ENCODE measurements at regions not wholly inside any gene's neighbourhood (a gene's known extent, or its start where the extent isn't known, plus 50 kb on each side); places are given as distances from the start of the nearest gene placed in this dataset.
A peak's percentile ranks its signal among the peaks of the same experiment; 100 is the strongest.

- no peak for DNase-seq
Observed at GRCh38 chr5:112024769-112025168, 267.8 kb upstream of the NREP start.

- DNase-seq = no peak
Observed at GRCh38 chr5:112024221-112024620, 267.2 kb upstream of the NREP start.

DNA sequence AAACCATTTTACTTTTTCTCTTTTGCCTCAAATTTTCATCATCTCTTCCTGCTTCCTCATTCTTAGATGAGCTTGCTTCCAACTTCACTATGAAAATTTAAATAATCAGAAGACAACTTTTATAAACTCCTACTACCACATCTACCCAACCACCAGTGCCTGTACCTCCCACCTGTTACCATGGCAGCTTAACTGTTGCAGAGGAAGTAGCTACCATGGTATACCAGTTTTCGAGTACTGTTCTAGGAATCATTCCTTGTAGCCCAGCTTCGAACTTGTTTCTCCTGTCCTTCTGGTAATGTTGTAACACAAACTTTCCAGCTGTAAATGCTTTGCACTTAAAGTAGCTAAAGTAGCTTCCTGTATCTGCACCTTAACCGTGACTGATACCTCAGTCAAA is 266.8 kb upstream of the NREP start:
- no peak for DNase-seq

GRCh38 chr5:112018846-112019245 is 261.9 kb upstream of the NREP start:
- DNase-seq = no peak

- no peak for DNase-seq
Observed at GRCh38 chr5:112016980-112017379, 260.0 kb upstream of the NREP start.

DNA sequence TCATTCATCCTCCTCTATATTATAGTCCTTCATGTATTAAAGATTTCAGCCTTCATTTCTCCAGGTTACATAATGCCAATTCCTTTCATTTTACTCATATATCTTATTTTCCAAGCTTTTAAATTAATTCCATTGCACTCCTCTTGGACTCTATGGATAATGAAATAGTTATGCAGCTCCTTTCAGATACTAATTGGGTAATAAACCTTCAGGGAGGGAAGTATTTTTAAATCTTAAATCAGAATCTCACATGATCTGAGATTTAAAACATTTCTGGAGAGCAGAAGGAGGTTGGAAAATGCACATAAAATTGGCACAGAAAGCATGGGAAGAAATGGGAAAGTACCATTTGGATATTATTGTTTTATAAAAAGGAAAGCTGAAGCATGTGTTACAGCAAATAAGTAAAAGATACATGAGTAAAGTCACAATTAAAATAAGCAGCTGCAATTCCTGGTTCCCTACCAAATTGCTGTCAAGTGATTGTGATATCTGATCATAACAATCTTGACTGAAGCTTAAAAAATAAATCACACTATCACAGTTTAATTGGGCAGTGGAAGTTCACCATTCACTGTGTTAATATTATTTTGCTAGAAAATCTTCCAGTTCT is 257.9 kb upstream of the NREP start:
- no peak for DNase-seq

DNA sequence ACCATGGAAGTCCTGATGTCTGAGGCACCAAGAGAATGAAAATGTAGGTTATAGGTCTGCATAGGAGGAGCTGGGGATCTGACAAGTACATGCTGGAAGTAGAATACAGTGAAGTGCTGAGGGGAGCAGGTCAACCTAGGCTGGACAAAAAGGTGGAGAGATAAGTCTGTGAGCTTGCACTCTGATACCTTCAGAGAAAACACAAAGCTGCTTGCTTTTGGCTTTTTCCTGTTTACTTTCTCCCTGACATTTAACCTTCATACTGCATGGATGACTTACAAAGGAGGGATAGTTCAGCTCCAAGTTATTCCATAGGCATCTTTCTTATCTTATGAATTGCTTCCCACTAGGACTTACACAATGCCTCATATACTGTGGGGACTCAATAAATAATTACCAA is 256.7 kb upstream of the NREP start:
- DNase-seq = no peak

DNA sequence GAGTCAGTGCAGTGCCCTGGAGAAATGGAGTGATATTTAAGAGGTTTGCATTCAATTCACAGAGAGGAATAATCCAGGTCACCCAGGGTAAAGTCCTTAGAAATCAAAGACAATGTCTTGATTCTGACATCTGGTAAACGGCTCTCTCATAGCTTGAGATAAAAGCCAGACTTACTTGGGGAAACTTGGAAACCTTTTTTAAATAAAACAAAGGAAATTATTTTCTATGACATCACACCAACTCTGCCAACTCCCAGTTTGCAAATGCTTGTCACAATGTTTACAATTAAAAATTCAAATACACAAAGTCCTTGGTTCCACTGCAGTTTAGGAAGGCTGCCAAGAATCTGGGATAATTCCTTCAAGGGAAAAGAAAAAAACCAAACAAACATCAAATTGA is 255.1 kb upstream of the NREP start:
- no peak for DNase-seq

DNA sequence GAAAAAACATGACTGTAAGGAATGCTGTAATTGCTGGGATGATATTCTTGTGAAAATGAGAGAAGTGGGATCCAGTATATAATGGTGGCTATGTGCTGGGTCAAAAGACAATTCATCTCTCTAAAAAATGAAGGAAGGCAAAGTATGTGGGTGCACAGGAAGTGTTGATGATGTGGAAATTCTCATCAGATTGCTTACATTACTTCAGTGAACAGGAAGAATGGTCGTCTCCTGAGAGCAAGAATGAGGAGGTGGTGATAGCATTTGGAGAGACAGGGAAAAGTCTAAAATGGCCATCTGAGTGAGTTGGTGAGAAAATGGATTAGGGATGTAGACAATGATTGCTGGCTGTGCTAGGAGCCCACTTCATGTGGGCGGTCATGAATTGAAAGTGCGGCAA is 253.5 kb upstream of the NREP start:
- no peak for DNase-seq

- no peak for DNase-seq
Observed at GRCh38 chr5:112006721-112007120, 249.7 kb upstream of the NREP start.

- no peak for DNase-seq
Observed at GRCh38 chr5:112005623-112005930, 248.6 kb upstream of the NREP start.

GRCh38 chr5:112004867-112005622 is 248.1 kb upstream of the NREP start:
- no peak for DNase-seq

DNA sequence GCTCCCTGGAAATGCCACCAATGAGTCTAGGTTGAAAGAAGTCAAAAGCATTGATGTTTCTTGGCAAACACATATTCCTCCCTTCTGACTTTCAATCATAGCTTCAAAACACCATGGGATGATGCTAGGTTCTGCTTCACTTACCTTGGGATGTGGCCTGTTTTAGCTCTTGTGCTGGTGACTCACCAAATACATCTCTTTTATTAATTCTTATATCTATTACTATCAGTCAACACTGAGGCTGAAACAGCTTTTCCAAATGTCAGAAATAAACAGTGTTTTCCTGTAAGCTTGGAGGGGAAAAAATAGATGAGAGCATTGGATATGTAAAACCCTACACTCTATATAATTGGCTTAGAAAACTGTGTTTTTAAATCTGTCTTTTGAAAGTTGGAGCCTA is 245.4 kb upstream of the NREP start:
- DNase-seq = no peak

DNA sequence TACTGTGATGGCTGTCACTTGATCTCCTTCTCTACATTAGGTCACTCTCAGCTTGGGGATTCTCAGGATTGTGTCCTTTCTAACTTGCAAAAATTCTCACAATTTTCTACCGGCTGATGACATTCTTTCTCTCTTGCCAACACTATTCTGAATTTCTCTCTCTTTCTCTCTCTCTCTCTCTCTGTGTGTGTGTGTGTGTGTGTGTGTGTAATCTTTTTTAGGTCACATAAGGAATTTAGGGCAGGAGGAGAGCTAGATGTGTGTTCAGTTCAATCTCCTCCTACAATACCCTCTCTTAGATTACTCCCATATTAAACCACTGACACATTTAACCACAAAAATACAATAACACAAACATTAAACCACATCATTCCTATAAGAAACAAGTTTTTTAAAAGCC is 242.3 kb upstream of the NREP start:
- DNase-seq = no peak

DNA sequence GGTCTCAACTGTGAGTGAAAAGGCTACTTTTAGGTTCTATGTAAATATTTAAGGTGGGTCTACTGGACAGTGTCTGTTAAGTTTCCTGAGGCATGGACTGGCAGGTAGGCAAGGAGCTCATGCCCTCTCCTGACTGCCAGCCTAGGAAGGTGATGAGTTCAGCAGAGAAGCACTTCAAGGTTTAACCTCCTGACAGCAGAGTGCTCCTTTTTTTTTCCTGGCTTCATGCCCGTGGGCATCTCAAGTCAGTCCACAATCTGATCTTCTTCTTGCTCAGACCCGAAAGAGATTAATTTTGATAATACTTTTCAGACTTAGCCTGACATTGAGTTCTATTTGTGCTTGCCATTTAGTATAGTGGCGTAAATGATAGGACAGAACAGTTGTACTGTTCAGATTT is 241.9 kb upstream of the NREP start:
- no peak for DNase-seq

- DNase-seq = no peak
Observed at GRCh38 chr5:111997711-111998110, 240.7 kb upstream of the NREP start.

- DNase-seq = no peak
Observed at GRCh38 chr5:111997308-111997707, 240.3 kb upstream of the NREP start.

GRCh38 chr5:111996574-111996973 is 239.6 kb upstream of the NREP start:
- no peak for DNase-seq

- DNase-seq = no peak
Observed at GRCh38 chr5:111995701-111996100, 238.7 kb upstream of the NREP start.

GRCh38 chr5:111993242-111993641 is 236.2 kb upstream of the NREP start:
- DNase-seq = no peak

DNA sequence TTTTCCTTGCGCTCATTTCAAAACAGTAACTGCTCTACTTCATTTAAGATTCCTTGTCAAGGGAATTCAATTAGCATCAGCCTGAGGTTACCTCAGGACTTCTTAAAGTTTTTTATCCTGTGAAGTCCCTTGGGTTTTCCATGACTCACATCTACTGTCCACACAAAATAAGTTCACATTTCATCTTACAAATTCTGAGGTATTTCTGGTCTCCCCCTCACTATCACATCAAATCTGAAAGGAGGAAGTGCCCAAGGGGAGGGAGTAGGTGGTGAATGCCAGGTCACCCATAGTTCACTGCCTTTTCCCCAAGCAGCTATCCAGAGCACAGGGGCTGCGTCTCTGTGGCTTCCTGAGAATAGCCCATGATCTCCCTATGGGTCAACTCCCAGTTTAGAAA is 227.1 kb upstream of the NREP start:
- no peak for DNase-seq

- DNase-seq = no peak
Observed at GRCh38 chr5:111983459-111983858, 226.5 kb upstream of the NREP start.

DNA sequence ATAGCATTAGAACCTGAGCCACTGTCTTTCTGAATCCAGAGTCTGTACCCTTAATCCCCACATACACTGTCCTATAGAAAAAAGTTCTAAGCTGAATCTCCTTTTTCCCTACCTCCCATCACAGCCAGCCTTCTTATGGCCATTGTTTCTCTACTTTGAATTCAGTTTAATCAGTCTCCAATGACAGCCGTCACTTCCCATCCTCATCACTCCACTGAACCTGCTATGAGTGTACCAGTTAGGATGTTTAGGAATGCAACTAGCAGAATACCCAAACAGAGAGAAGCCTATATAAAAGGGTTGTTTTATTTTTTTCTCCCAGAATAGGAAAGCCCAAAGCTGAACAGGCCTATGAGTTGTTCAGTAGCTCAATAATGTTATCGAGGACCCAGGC is 220.4 kb upstream of the NREP start:
- no peak for DNase-seq

DNA sequence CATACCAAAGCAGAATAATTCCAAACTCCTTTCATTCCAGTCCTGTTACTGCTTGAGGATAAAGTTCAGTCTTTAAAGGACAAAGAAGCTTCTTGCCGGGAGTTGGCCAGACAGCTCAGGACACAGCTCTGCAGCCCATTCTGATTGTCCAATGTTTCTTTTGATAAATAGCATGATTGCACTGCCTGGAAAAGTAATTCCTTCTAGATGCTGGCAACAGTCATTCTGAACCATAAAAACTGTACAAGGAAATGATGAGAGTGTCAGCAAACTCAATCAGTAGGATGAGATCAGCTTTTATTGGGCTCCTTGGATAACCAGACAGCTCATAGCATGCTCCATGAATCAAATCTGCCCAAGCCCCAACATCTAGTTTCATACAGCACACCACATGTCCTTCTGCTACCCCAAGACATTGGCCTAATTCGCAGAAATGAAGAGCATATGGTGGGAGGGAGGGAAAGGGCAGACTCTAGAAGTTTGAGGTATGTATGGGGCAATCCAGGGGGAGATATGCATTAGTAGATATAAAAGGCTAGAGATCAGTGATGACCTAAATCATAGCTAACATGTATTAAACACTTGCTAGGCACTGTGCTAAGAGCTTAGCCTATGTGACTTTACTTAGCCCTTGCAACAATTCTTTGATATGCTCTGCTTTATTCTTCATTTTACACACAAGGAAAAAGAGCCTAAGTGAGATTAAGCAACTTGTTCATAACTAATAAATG is 219.9 kb upstream of the NREP start:
- DNase-seq = no peak

GRCh38 chr5:111975133-111975532 is 218.1 kb upstream of the NREP start:
- peak in 1 of 2 experiments; percentile 40 for DNase-seq

Measured in cerebellar nuclear complex (tissue), 1 donor.